Activated CD8-positive, alpha-beta T cell treated with anti-CD3 and anti-CD28 coated beads for 36 hours (primary cell): ENCODE measurements at regions not wholly inside any gene's neighbourhood (a gene's known extent, or its start where the extent isn't known, plus 50 kb on each side); places are given as distances from the start of the nearest gene placed in this dataset.

ENCODE experiments used
- ATAC-seq: fragments of 200-7000 bp; cut with Tn5 transposase; one replicate; pipeline ENCODE4 v1.10.0; 2021; ENCODE audit warnings: mild to moderate bottlenecking, moderate library complexity
- CTCF ChIA-PET: fragments of 350-600 bp; sonication (Branson Sonifier 250); formaldehyde crosslinking; loops from one replicate; lab custom pipeline; 2021; ENCODE audit warnings: antibody characterized with exemption; lab: Charles Lee
- POLR2A ChIA-PET: fragments of 350-600 bp; sonication (Branson Sonifier 250); formaldehyde crosslinking; loops from one replicate; lab custom pipeline; 2021; ENCODE audit warnings: antibody characterized with exemption; lab: Charles Lee
- DNase-seq: peaks from one replicate; pipeline ENCODE4 v3.0.0-alpha.2; 2020
- H3K27ac Mint-ChIP-seq: one replicate; pipeline ENCODE4 v1.8.0; 2021; ENCODE audit warnings: mild to moderate bottlenecking, mixed read lengths
- H3K27me3 Mint-ChIP-seq: one replicate; pipeline ENCODE4 v1.8.0; 2021; ENCODE audit warnings: mixed read lengths
- H3K36me3 Mint-ChIP-seq: one replicate; pipeline ENCODE4 v1.8.0; 2021; ENCODE audit warnings: low read depth, mixed read lengths
- H3K4me1 Mint-ChIP-seq: one replicate; pipeline ENCODE4 v1.8.0; 2021; ENCODE audit warnings: low read depth, mixed read lengths
- H3K4me3 Mint-ChIP-seq: one replicate; pipeline ENCODE4 v1.8.0; 2021; ENCODE audit warnings: mild to moderate bottlenecking, moderate library complexity, mixed read lengths
- H3K9me3 Mint-ChIP-seq: one replicate; pipeline ENCODE4 v1.8.0; 2021; ENCODE audit warnings: mixed read lengths
- intact Hi-C: fragments of 100-400 bp; cut with micrococcal nuclease; formaldehyde crosslinking; loops from one replicate; pipeline ENCODE4 v1.10.0; 2022
- TF ChIP-seq, protein P1 (sequence below): fragments of 200-600 bp; IDR thresholded peaks from one replicate; pipeline ENCODE4 v1.8.0; 2022; ENCODE audit warnings: antibody characterized with exemption, mild to moderate bottlenecking

DNA sequence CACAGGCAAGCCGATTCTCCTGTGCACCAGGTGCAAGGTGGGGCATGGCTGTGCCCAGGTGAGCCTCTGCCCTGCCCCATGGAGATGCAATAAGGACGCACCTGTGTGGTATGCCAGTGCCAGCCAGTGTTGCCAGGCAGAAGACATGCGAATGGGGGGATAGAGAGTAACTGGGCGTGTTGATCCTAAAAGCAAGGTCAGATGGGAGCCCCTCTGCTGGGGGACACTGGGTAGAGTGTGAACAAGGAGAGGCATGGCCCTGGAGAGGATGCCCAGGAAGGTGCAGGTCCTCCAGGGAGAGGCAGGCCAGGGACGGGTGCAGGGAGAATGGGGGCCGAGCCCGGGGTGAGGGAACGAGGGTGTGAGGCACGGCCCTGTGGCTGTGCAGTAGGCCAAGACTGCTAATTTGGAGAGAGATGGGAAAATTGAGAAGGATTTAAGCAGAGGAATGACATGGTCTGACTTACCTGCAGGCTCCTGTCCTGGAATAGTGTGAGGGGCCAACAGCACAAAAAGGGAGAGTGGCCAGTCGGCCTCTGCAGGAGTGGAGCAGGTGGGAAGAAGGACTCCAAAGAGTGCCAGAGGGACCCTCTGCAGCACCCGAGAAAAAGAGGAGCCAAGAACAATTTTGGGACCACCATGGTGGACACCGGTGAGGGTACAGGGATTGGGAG, 690.4 kb upstream of the HS6ST1 start:
- Mint-ChIP-seq H3K4me3 (no peak overlapping the region), H3K4me1 (no peaks in the 10 kb centered on the region), H3K9me3 (no peaks in the 10 kb centered on the region), H3K27me3 (no peaks in the 10 kb centered on the region), H3K27ac (no peak overlapping the region), H3K36me3 (no peaks in the 10 kb centered on the region)
- no peak for ATAC-seq
- intact Hi-C loops = no loop called here
- no peak for DNase-seq
- CTCF ChIA-PET = no interaction called here
- POLR2A ChIA-PET = no interaction called here
- TF ChIP-seq, protein P1, sequence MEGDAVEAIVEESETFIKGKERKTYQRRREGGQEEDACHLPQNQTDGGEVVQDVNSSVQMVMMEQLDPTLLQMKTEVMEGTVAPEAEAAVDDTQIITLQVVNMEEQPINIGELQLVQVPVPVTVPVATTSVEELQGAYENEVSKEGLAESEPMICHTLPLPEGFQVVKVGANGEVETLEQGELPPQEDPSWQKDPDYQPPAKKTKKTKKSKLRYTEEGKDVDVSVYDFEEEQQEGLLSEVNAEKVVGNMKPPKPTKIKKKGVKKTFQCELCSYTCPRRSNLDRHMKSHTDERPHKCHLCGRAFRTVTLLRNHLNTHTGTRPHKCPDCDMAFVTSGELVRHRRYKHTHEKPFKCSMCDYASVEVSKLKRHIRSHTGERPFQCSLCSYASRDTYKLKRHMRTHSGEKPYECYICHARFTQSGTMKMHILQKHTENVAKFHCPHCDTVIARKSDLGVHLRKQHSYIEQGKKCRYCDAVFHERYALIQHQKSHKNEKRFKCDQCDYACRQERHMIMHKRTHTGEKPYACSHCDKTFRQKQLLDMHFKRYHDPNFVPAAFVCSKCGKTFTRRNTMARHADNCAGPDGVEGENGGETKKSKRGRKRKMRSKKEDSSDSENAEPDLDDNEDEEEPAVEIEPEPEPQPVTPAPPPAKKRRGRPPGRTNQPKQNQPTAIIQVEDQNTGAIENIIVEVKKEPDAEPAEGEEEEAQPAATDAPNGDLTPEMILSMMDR = no peak

DNA sequence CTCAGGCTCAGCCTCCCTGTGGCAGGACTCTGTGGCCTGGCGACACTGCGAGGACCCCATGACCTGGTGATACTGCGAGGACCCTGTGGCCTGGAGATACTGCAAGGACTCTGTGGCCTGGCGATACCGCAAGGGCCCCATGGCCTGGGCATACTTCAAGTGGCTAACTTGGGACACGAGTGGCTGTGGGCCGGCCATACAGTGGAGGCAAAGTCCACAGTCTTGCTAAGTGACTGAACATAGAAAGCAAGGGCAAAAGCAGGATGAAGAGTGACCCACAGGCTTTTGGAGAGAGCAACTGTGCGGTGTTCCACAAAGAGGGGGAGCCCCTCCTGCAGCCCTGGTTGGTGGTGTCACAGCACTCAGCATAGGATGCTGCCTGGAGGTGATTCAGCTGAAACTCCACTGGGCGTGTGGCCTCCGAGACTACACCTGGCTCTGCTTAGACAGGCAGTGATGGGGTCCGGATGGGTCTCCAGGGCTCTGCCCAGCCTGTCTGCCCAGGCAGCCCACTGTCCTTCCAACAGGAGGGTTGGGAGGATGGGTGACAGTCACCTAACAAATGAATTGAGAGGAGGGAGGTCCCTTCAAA, 691.0 kb upstream of the HS6ST1 start:
- no peak overlapping the region for H3K4me3 Mint-ChIP-seq
- no peak for ATAC-seq
- H3K4me1 Mint-ChIP-seq = no peaks in the 10 kb centered on the region
- H3K27ac Mint-ChIP-seq = no peak overlapping the region
- ChIA-PET CTCF (no interaction called here), POLR2A (no interaction called here)
- no peaks in the 10 kb centered on the region for H3K9me3 Mint-ChIP-seq
- H3K36me3 Mint-ChIP-seq = no peaks in the 10 kb centered on the region
- no peaks in the 10 kb centered on the region for H3K27me3 Mint-ChIP-seq
- TF ChIP-seq, protein P1 = no peak
- DNase-seq = no peak
- intact Hi-C loops = no loop called here

GRCh38 chr2:129010262-129010661, 691.6 kb upstream of the HS6ST1 start:
- Mint-ChIP-seq H3K4me3 (no peak overlapping the region), H3K27ac (no peak overlapping the region), H3K4me1 (no peaks in the 10 kb centered on the region), H3K36me3 (no peaks in the 10 kb centered on the region), H3K27me3 (no peaks in the 10 kb centered on the region), H3K9me3 (no peaks in the 10 kb centered on the region)
- ATAC-seq (no peak), DNase-seq (no peak)
- intact Hi-C loops = no loop called here
- ChIA-PET CTCF (no interaction called here), POLR2A (no interaction called here)
- TF ChIP-seq, protein P1 = no peak

GRCh38 chr2:129011466-129012061, 692.9 kb upstream of the HS6ST1 start:
- no peak for DNase-seq
- TF ChIP-seq, protein P1 = no peak
- no peaks in the 10 kb centered on the region for H3K4me1 Mint-ChIP-seq
- H3K27ac Mint-ChIP-seq = no peak overlapping the region
- POLR2A ChIA-PET = no interaction called here
- intact Hi-C loops = no loop called here
- CTCF ChIA-PET = no interaction called here
- H3K4me3 Mint-ChIP-seq = no peak overlapping the region
- ATAC-seq = no peak
- H3K9me3 Mint-ChIP-seq = no peaks in the 10 kb centered on the region
- no peaks in the 10 kb centered on the region for H3K36me3 Mint-ChIP-seq
- H3K27me3 Mint-ChIP-seq = no peaks in the 10 kb centered on the region

- no peak for DNase-seq
- Mint-ChIP-seq H3K9me3 (no peaks in the 10 kb centered on the region), H3K27ac (no peak overlapping the region), H3K4me3 (no peak overlapping the region), H3K27me3 (no peaks in the 10 kb centered on the region), H3K4me1 (no peaks in the 10 kb centered on the region), H3K36me3 (no peaks in the 10 kb centered on the region)
- ChIA-PET POLR2A (no interaction called here), CTCF (no interaction called here)
- no peak for ATAC-seq
- TF ChIP-seq, protein P1 = no peak
- intact Hi-C loops = no loop called here
Measured at GRCh38 chr2:129014432-129014831, 695.8 kb upstream of the HS6ST1 start.
